22Rv1 (cell line): ENCODE measurements at regions not wholly inside any gene's neighbourhood (a gene's known extent, or its start where the extent isn't known, plus 50 kb on each side); places are given as distances from the start of the nearest gene placed in this dataset.
A peak's percentile ranks its signal among the peaks of the same experiment; 100 is the strongest.

ENCODE experiments used
- H3K27ac ChIP-seq: fragments of 450-650 bp; 2 replicates; pipeline ENCODE4 v1.5.1; 2017
- ZFX ChIP-seq: fragments of 450-650 bp; IDR thresholded peaks from 2 replicates; pipeline ENCODE4 v1.6.1; 2017; ENCODE audit warnings: antibody characterized with exemption, borderline replicate concordance
- TF ChIP-seq, protein P1 (sequence below): fragments of 450-650 bp; IDR thresholded peaks from 2 replicates; pipeline ENCODE4 v1.5.1; 2017; ENCODE audit warnings: mild to moderate bottlenecking

DNA sequence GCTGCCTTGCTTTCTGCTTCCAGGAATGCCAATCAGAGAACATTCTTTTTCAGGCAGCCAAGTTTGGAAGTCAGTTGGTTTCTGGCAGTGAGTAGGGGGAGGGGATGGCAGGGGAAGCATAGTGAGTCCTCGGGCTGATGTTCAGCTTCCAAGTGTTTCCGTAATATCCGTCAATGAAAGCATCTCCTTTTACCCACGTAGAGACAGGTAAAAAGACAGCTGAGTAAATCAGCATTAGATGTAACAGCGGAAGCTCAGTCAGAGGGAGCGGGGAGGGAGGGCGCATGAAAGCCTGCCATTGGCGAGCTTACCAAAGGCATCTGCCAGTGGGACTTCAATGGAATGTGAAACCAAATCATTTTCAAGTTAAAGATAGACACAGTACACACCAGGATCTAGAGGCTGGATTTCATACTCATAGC is 117.1 kb upstream of the DTNA start:
- TF ChIP-seq, protein P1, sequence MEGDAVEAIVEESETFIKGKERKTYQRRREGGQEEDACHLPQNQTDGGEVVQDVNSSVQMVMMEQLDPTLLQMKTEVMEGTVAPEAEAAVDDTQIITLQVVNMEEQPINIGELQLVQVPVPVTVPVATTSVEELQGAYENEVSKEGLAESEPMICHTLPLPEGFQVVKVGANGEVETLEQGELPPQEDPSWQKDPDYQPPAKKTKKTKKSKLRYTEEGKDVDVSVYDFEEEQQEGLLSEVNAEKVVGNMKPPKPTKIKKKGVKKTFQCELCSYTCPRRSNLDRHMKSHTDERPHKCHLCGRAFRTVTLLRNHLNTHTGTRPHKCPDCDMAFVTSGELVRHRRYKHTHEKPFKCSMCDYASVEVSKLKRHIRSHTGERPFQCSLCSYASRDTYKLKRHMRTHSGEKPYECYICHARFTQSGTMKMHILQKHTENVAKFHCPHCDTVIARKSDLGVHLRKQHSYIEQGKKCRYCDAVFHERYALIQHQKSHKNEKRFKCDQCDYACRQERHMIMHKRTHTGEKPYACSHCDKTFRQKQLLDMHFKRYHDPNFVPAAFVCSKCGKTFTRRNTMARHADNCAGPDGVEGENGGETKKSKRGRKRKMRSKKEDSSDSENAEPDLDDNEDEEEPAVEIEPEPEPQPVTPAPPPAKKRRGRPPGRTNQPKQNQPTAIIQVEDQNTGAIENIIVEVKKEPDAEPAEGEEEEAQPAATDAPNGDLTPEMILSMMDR: no peak
- no peak overlapping the region for H3K27ac ChIP-seq

DNA sequence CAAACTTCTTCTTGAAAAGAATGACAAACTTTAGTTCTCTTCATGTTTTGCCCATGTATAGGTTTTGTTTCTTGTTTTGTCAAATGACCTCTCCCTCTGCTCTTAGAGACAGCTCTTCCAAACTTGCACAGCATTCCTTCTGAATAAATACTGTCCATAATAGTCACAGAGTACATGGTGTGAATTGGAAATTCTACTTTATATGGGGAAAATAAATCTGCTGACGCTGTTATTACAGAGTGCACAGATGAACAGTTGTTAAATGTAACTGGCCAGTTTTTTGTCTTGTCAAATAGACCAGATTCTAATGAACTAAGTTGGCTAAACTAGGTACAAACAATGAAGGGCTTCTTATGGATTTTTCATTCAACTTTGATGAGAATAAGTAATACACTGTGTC is 115.8 kb upstream of the DTNA start:
- TF ChIP-seq, protein P1: no peak
- TF ChIP-seq ZFX: no peak
- no peak overlapping the region for H3K27ac ChIP-seq

DNA sequence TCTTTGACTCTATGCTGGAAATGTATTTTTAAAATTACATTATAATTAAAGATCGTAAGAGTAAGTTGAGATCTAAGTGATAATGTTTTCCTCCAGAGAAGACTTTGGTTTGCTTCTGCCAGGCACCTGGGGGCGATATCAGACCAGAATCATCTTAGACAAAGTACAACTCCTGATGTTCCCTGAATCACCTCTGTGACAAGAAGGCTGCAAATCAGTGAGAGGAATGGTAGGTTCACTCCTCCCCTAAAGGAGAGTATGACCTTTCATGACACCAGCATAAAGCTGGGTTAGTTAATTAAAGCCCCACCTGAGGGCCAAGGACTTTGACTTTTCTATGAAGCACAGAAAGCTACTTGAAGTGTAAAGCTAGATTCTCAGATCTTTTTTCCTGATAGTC is 114.4 kb upstream of the DTNA start:
- H3K27ac ChIP-seq: no peak overlapping the region
- TF ChIP-seq ZFX: no peak
- TF ChIP-seq, protein P1: peak; percentile 35

DNA sequence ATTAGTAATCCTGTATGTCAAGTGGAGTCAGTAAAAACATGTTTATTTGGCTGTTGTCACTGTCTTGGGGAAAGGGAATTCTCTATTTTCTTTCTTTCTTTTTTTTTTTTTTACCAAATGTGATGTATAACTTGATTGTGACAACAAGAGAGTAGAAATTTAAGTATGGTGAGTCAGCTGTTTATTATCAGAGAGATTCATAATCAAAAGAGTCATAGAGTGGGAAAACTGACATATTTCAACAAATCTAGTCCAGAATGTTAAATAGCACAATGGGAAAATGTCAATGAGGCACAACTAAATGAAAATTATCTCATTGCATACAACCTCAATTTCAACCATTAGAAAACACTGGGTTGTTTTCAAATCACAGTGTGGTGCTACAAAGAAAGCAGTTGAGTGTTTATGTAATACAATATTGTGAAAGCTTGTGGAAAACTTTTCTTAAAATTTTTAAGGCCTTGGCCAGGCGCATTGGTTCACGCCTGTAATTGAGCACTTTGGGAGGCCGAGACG is 111.9 kb upstream of the DTNA start:
- no peak for TF ChIP-seq ZFX
- TF ChIP-seq, protein P1: no peak
- H3K27ac ChIP-seq: no peak overlapping the region

DNA sequence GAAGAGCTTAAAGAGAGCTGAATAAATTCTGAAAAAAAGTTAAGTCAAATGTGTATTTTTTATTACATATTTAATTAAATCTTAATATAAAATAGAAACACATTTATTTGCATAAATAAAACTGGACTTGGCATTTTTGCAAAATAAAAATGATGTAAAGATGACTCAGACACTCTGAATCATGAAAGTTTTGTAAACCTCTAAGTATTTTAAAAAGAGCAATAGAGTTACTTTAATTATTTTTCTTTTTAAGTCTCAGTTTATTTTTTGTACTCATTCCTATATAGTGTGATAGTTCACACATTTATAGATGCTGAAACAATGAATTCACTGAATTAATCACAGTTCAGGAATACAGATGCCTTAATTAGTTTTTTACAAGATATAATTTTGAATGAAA is 109.9 kb upstream of the DTNA start:
- TF ChIP-seq ZFX: no peak
- TF ChIP-seq, protein P1: no peak
- no peak overlapping the region for H3K27ac ChIP-seq

DNA sequence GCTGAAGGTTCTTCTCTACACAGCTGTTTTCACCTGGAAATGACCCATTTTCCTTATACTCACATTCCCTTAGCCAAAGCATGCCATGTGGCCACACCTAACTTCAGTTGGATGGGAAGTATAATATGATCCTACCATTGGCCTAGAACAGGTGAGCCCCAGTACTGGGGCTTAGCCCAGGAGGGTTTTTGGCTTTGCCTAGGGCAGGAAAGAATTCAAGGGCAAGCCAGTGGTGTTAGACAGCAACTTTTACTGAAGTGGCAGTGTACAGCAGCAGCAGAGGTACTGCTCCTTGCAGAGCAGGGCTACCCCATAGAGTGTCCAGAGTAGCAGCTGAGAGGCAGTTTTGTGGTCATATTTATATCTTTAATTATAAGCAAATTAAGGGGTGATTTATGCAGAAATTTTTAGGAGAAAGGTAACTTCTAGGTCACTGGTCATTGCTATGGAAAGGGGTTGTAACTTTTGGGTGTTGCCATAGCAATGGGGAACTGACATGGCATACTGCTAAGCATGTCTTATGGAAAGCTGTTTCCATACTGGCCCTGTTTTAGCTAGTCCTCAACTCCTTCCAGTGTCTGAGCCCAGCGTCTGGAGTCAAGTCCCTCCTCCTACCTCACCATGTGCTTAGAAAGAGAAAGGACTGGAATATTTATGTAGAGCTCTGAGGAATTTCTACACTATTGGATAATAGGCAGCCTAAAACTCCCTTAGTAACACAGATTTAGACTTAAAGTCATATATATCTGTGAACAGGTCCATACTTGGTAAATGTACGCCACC is 109.0 kb upstream of the DTNA start:
- H3K27ac ChIP-seq: no peak overlapping the region
- no peak for TF ChIP-seq ZFX
- TF ChIP-seq, protein P1: no peak

DNA sequence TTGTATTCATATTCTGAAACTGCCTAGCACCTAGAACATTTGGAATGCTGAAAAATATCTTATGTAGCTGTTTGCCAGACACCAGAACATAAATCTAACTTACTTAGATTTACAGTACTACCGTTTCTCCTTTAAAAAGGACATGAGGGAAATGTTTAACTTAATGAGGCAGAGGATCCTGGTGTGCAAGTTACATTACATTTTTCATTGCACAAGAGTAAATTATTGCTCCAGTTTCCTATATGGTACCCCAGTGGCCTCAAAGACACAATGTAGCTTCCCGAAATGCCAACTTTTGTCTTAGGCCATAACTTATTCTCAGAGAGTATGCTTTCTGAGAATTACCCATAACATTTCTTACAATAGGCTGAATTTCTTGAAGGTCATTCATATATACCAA is 105.5 kb upstream of the DTNA start:
- no peak overlapping the region for H3K27ac ChIP-seq
- TF ChIP-seq ZFX: no peak
- TF ChIP-seq, protein P1: no peak
